H1 (cell line): ENCODE measurements at regions not wholly inside any gene's neighbourhood (a gene's known extent, or its start where the extent isn't known, plus 50 kb on each side); places are given as distances from the start of the nearest gene placed in this dataset.

ENCODE experiments used
- CTCF ChIA-PET: fragments of 300-600 bp; sonication (Branson Sonifier 250); formaldehyde crosslinking; loops from one replicate; lab custom pipeline; 2021; ENCODE audit not compliant: partially characterized antibody; lab: Charles Lee
- POLR2A ChIA-PET: fragments of 300-600 bp; sonication (Branson Sonifier 250); formaldehyde crosslinking; loops from one replicate; lab custom pipeline; 2021; ENCODE audit warnings: inconsistent platforms; ENCODE audit not compliant: partially characterized antibody; lab: Charles Lee
- DNase-seq, 2 experiments: peaks; one replicate each; pipeline versions ENCODE4 v3.0.0 to v3.0.0-alpha.2; 2010 to 2022; ENCODE audit warnings: low spot score in 2 of 2, low read depth in 1 of 2, mixed read lengths in 1 of 2
- FAIRE-seq: peaks from 2 replicates; lab custom pipeline; 2011; peaks lifted over from hg19 to GRCh38; lab: Jason Lieb, UNC
- H2AFZ ChIP-seq: 2 replicates; pipeline ENCODE4 v1.8.1; 2012; ENCODE audit warnings: low read length, inconsistent platforms
- H2AK5ac ChIP-seq: 2 replicates; pipeline ENCODE4 v1.6.1; 2013; ENCODE audit warnings: low read depth, low read length
- H2BK120ac ChIP-seq: replicated peaks from 2 replicates; pipeline ENCODE3; 2013; ENCODE audit warnings: low read depth, low read length, inconsistent platforms
- H2BK12ac ChIP-seq: 2 replicates; pipeline ENCODE4 v1.6.1; 2013; ENCODE audit warnings: low read depth, low read length
- H2BK15ac ChIP-seq: 2 replicates; pipeline ENCODE4 v1.6.1; 2013; ENCODE audit warnings: low read length
- H2BK20ac ChIP-seq: 2 replicates; pipeline ENCODE4 v1.6.1; 2013; ENCODE audit warnings: low read length
- H2BK5ac ChIP-seq: 2 replicates; pipeline ENCODE4 v1.6.1; 2013; ENCODE audit warnings: low read depth, low read length
- H3K14ac ChIP-seq: 2 replicates; pipeline ENCODE4 v1.6.1; 2013; ENCODE audit warnings: inconsistent platforms; ENCODE audit not compliant: insufficient read length
- H3K18ac ChIP-seq: 2 replicates; pipeline ENCODE4 v1.6.1; 2013; ENCODE audit warnings: low read length; ENCODE audit errors: extremely low read depth
- H3K23ac ChIP-seq: 2 replicates; pipeline ENCODE4 v1.6.1; 2013; ENCODE audit warnings: inconsistent platforms; ENCODE audit not compliant: insufficient read length
- H3K23me2 ChIP-seq: 2 replicates; pipeline ENCODE4 v1.6.1; 2013; ENCODE audit warnings: low read depth, low read length
- H3K27ac ChIP-seq: 2 replicates; pipeline ENCODE4 v1.6.1; 2011; ENCODE audit warnings: low read depth, low read length, inconsistent platforms
- H3K27me3 ChIP-seq, 4 experiments: replicated peaks in 1 of 4; 1 replicate in 1 of 4; 2 replicates in 3 of 4; pipeline versions ENCODE4 v1.6.1 to v1.8.1; 2011 to 2013; ENCODE audit warnings: low read length in 3 of 4, mild to moderate bottlenecking in 3 of 4, inconsistent platforms in 2 of 4, mixed read lengths in 2 of 4, moderate library complexity in 1 of 4; ENCODE audit not compliant: control insufficient read depth in 3 of 4, insufficient read depth in 3 of 4; ENCODE audit errors: extremely low read depth in 1 of 4
- H3K36me3 ChIP-seq, 4 experiments: 2 replicates each; pipeline versions ENCODE4 v1.6.1 to v1.8.1; 2011 to 2013; ENCODE audit warnings: mild to moderate bottlenecking in 4 of 4, low read length in 3 of 4, moderate library complexity in 2 of 4, control low read depth in 1 of 4, inconsistent platforms in 1 of 4; ENCODE audit not compliant: insufficient read depth in 4 of 4, control insufficient read depth in 2 of 4
- H3K4ac ChIP-seq: replicated peaks from 2 replicates; pipeline ENCODE3; 2013; ENCODE audit warnings: low read length, low read depth, mixed read lengths, inconsistent platforms; ENCODE audit not compliant: insufficient read length
- H3K4me1 ChIP-seq, 4 experiments: replicated peaks in 1 of 4; 1 replicate in 1 of 4; 2 replicates in 3 of 4; pipeline versions ENCODE4 v1.6.1 to v1.8.1; 2011 to 2013; ENCODE audit warnings: low read length in 3 of 4, inconsistent platforms in 2 of 4, mixed read lengths in 1 of 4; ENCODE audit not compliant: insufficient read depth in 4 of 4, control insufficient read depth in 3 of 4
- H3K4me2 ChIP-seq, 2 experiments: 2 replicates each; pipeline versions ENCODE4 v1.6.1 to v1.8.1; 2011 to 2013; ENCODE audit warnings: low read depth in 2 of 2, low read length in 2 of 2, control low read depth in 1 of 2, inconsistent platforms in 1 of 2, mild to moderate bottlenecking in 1 of 2; ENCODE audit not compliant: insufficient read depth in 1 of 2
- H3K4me3 ChIP-seq, 4 experiments: fragments of 200-600, 300-600 bp in 1 of 4; sonication (generic), shearing (Covaris generic), sonication (Bioruptor Twin) in 1 of 4; 2 replicates each; pipeline versions ENCODE4 v1.5.1 to v1.8.1; 2011 to 2016; ENCODE audit warnings: low read length in 4 of 4, low read depth in 3 of 4, control low read depth in 2 of 4, inconsistent platforms in 2 of 4, mild to moderate bottlenecking in 2 of 4, mixed read lengths in 1 of 4, moderate library complexity in 1 of 4; ENCODE audit not compliant: insufficient read depth in 2 of 4; ENCODE audit errors: extremely low read depth in 1 of 4
- H3K56ac ChIP-seq: replicated peaks from 2 replicates; pipeline ENCODE3; 2013; ENCODE audit warnings: low read depth, mild to moderate bottlenecking, mixed read lengths, low read length, inconsistent platforms; ENCODE audit not compliant: insufficient read length
- H3K79me1 ChIP-seq: 2 replicates; pipeline ENCODE4 v1.6.1; 2013; ENCODE audit warnings: low read depth, low read length, control low read depth
- H3K79me2 ChIP-seq, 2 experiments: 2 replicates each; pipeline versions ENCODE4 v1.6.1 to v1.8.1; 2012 to 2013; ENCODE audit warnings: low read length in 2 of 2, mild to moderate bottlenecking in 2 of 2, inconsistent platforms in 1 of 2; ENCODE audit not compliant: insufficient read depth in 2 of 2, control insufficient read depth in 1 of 2
- H3K9ac ChIP-seq, 4 experiments: replicated peaks in 1 of 4; 1 replicate in 1 of 4; 2 replicates in 3 of 4; pipeline versions ENCODE4 v1.6.1 to v1.8.1; 2011 to 2013; ENCODE audit warnings: low read depth in 3 of 4, low read length in 3 of 4, control low read depth in 2 of 4, mild to moderate bottlenecking in 2 of 4, moderate library complexity in 2 of 4, inconsistent platforms in 1 of 4; ENCODE audit errors: extremely low read depth in 1 of 4
- H3K9me3 ChIP-seq, 2 experiments: 2 replicates each; pipeline versions ENCODE4 v1.6.1 to v1.8.1; 2012 to 2013; ENCODE audit warnings: mild to moderate bottlenecking in 2 of 2, moderate library complexity in 2 of 2, control low read depth in 1 of 2, inconsistent platforms in 1 of 2, low read depth in 1 of 2, low read length in 1 of 2, mixed read lengths in 1 of 2; ENCODE audit not compliant: insufficient read depth in 2 of 2
- H4K20me1 ChIP-seq, 2 experiments: replicated peaks in 1 of 2; 2 replicates each; pipeline versions ENCODE3 to v1.8.1; 2011 to 2013; ENCODE audit warnings: inconsistent platforms in 2 of 2, low read length in 2 of 2, mild to moderate bottlenecking in 1 of 2; ENCODE audit not compliant: insufficient read depth in 2 of 2, control insufficient read depth in 1 of 2
- H4K5ac ChIP-seq: 2 replicates; pipeline ENCODE4 v1.6.1; 2013; ENCODE audit warnings: low read length, low read depth, mixed read lengths, inconsistent platforms; ENCODE audit not compliant: insufficient read length
- H4K8ac ChIP-seq: 2 replicates; pipeline ENCODE4 v1.8.0; 2013; ENCODE audit warnings: mild to moderate bottlenecking, moderate library complexity, low read length, inconsistent platforms; ENCODE audit not compliant: insufficient read depth; ENCODE audit errors: extremely low read depth
- H4K91ac ChIP-seq: replicated peaks from 2 replicates; pipeline ENCODE3; 2013; ENCODE audit warnings: low read length, mixed read lengths, inconsistent platforms; ENCODE audit not compliant: insufficient read length
- BACH1 ChIP-seq: IDR thresholded peaks from 2 replicates; pipeline ENCODE4 v1.6.1; 2012; ENCODE audit warnings: low read length, improper control_type of control experiment
- CTCF ChIP-seq, 3 experiments: IDR thresholded peaks; 1 replicate in 2 of 3; 2 replicates in 1 of 3; pipeline versions ENCODE4 v1.5.1 to v1.6.1; 2011; ENCODE audit warnings: low read length in 3 of 3, mild to moderate bottlenecking in 3 of 3, inconsistent platforms in 2 of 3, low read depth in 1 of 3, moderate library complexity in 1 of 3; ENCODE audit not compliant: insufficient read depth in 1 of 3; ENCODE audit errors: control extremely low read depth in 1 of 3
- KDM4A ChIP-seq: IDR thresholded peaks from one replicate; pipeline ENCODE4 v1.7.1; 2012; ENCODE audit warnings: low read depth, mild to moderate bottlenecking, moderate library complexity, low read length, inconsistent platforms; ENCODE audit not compliant: severe bottlenecking
- POLR2A ChIP-seq, 2 experiments: IDR thresholded peaks; 1 replicate in 1 of 2; 2 replicates in 1 of 2; pipeline ENCODE4 v1.6.1; 2011; ENCODE audit warnings: low read depth in 2 of 2, low read length in 2 of 2, mild to moderate bottlenecking in 2 of 2; ENCODE audit errors: control extremely low read depth in 1 of 2
- RFX5 ChIP-seq: IDR thresholded peaks from 2 replicates; pipeline ENCODE4 v1.6.1; 2011; ENCODE audit warnings: low read depth, low read length, improper control_type of control experiment, borderline replicate concordance
- whole genome bisulfite sequencing, 2 experiments: shearing (Covaris generic) in 1 of 2; methylation state at CpG; one replicate each; pipeline versions ENCODE4 v1.1.6 to v1.1.7; 2013 to 2015; ENCODE audit warnings: low lambda C conversion rate in 2 of 2, mixed read lengths in 2 of 2, inconsistent platforms in 1 of 2, low coverage in 1 of 2, missing lambda C conversion rate in 1 of 2; ENCODE audit not compliant: insufficient replicate concordance in 2 of 2, insufficient coverage in 1 of 2, insufficient read length in 1 of 2; ENCODE audit errors: extremely low coverage in 1 of 2, missing lambda C conversion rate in 1 of 2; 5-methylcytosine and 5-hydroxymethylcytosine counted together

GRCh38 chr15:81785679-81786078 is 260.1 kb downstream of the MEX3B start:
- no peak overlapping the region for H4K5ac ChIP-seq
- H2BK12ac ChIP-seq, result no peak overlapping the region
- no peak overlapping the region for H3K14ac ChIP-seq
- TF ChIP-seq RFX5, result no peak
- TF ChIP-seq POLR2A (IDR thresholded peaks at IDR 0.05; ENCODE audit: control extremely low read depth in 1 of 2, low read depth in 2 of 2, low read length in 2 of 2), result no peak
- TF ChIP-seq BACH1, result no peak
- TF ChIP-seq CTCF (IDR thresholded peaks at IDR 0.05; ENCODE audit: control extremely low read depth in 1 of 3, insufficient read depth in 1 of 3, low read depth in 1 of 3, low read length in 3 of 3), result peak in 1 of 3 experiments; percentile 1; a peak in 1 of 4 replicates
- TF ChIP-seq KDM4A, result no peak
- TF ChIP-seq, all 59 proteins: peak for 1
- Histone ChIP-seq H4K20me1 (peaks cover 2 to 3% of the 10 kb centered on the region in 2 experiments), H3K23ac (no peak overlapping the region), H2BK5ac (no peak overlapping the region), H4K91ac (no peak overlapping the region), H4K8ac (no peak overlapping the region), H2BK120ac (no peak overlapping the region), H3K27ac (no peak overlapping the region), H3K79me1 (no peaks in the 10 kb centered on the region; the same call in none of the 2 replicates), H3K56ac (no peak overlapping the region), H3K4ac (no peak overlapping the region), H2BK15ac (no peak overlapping the region), H3K79me2 (peaks cover 0 to 9% of the 10 kb centered on the region in 2 experiments; a peak in 2 of 4 replicates), H3K27me3 (no peaks in the 10 kb centered on the region), H3K4me2 (no peak overlapping the region), H3K23me2 (no peaks in the 10 kb centered on the region), H2BK20ac (no peak overlapping the region), H3K9ac (no peak overlapping the region), H2AK5ac (no peak overlapping the region), H3K9me3 (0 out of 4 replicates have a peak, but pooled peaks cover 0 to 4% of the 10 kb centered on the region in 2 experiments), H3K4me1 (peaks cover 0 to 2% (median 0%) of the 10 kb centered on the region in 4 experiments; a peak in 1 of 7 replicates), H3K4me3 (no peak overlapping the region), H3K36me3 (peaks cover 0 to 3% (median 0%) of the 10 kb centered on the region in 4 experiments; a peak in 2 of 8 replicates), H3K18ac (no peak overlapping the region), H2AFZ (no peak overlapping the region)
- FAIRE-seq, result no peak
- CTCF ChIA-PET, result interaction anchor here (1.0 to 1.8 kb wide), 5 partner anchors 10 to 70 kb away, joined by 3 to 8 read pairs (median 3); no protein-coding TSS in a partner anchor
- WGBS, 2 experiments, result 89% methylated on average over 5 of the region's 5 CpGs; no CpG with 5 or more reads in 1 of the 2 experiments
- POLR2A ChIA-PET, result interaction anchor here (0.8 kb wide), 1 partner anchor 44 kb away, joined by 3 read pairs; no protein-coding TSS in a partner anchor
- peak in 1 of 2 experiments; percentile 26 for DNase-seq
